Raji (cell line): ENCODE measurements at regions not wholly inside any gene's neighbourhood (a gene's known extent, or its start where the extent isn't known, plus 50 kb on each side); places are given as distances from the start of the nearest gene placed in this dataset.

Experiments used
- POLR2A ChIP-seq: IDR thresholded peaks from 2 replicates; pipeline ENCODE4 v1.6.1; 2011; ENCODE audit warnings: low read depth, low read length, control low read depth; ENCODE audit not compliant: insufficient read depth

DNA sequence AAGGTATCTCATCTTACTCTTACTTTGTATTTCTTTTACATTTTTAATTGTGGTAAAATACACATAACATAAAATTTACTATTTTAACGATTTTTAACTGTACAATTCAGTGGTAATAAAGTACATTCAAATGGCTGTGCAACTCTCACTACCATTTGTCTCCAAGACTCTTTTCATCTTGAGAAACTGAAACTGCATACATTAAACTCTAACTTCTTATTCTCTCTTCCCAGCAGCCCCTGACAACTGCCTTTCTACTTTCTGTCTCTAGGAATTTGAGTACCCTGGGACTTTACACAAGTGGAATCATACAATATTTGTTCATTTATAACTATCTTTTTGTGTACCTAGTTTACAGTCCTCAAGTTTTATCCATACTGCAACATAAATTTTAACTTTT, 725.8 kb upstream of the KIRREL3 start:
- no peak for TF ChIP-seq POLR2A

DNA sequence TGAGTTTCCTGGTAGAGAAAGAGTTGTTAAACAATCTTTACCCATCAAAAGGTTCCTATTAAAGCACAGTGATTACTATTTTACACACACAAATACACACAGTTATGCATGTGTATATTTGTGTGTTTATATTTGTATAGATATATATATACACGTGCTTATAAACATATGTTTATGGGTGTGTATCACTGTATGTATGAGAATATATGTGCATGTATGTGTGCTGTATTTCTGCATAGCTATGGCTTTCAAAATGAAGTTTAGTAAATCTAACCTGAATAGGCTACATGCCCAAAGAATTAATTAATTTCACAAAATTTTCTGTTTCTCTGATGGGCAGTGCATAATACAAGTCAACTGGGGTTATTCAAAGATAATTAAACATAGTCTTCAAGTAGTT, 723.1 kb upstream of the KIRREL3 start:
- TF ChIP-seq POLR2A = no peak

DNA sequence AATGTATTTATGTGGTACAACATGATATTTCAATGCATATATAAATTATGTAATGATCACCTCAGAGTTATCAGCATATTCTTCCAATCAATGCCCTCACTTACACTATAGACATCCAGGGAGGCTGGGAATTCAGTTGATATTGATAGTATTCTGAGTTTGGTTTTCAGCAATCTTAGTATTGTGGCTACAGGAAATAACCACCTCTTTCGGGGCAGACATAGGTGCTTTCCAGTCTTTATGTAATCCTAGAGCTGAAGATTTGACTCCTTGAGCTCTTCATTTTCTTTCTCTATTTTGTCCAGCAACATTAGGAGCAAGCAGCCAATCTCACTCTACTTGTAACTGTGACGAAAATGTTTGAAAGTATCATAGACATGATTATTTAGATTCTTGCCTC, 712.7 kb upstream of the KIRREL3 start:
- no peak for TF ChIP-seq POLR2A

DNA sequence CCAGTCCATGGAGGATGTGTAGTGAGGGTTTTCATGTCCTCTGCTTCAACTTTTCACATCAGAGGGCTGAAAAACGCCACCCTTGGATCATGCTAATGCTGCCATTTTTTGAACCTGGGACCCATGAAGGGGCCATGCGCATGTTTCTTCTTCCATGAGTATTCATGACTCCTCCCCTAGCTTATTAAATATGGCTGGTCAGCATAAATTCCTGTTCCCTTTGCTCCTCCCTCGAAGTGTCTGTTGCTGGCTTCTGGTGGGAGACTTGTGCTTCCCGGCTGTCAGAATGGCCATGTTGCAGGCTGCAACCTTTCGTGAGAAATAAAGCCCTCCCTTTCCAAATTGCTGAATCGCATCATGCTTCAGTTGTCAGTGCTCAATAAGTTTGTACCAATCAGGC, 711.2 kb upstream of the KIRREL3 start:
- TF ChIP-seq POLR2A = no peak

DNA sequence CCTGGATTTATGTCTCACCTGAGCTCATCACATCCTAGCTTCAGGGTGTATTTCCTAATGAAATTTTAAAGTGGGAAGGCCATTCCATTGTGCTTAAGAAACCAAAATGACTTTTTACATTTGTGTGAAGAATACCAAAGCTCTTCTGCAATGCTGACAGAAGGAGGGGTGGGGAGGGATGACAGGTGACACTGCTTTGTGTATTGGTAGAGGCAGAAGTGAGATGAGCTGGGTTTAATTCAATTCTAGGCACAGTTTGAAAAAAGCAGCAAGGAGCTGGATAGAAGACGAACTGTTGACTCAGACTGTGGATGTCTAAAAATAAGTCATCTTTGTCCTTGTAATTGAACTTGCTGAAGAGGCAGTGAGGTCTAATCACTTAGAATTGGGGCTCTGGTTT, 710.3 kb upstream of the KIRREL3 start:
- no peak for TF ChIP-seq POLR2A

DNA sequence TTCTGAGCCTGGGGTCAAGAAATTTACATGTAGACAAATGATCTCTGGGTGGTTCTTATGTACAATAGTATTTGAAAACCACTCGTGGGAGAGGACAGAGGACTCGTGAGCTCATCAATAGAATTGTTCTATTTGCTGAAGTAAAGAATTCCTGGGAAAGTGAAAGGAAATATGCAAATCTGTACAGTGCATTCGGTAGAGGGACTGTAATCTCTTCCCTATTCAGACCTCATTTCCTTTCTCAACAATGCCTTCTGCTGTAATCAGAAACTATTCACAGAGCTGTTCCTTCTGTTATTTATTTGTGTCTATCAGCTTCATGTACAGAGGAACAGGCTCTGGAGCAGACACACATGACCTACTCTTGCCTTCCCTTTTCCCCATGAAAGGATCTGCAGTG, 709.4 kb upstream of the KIRREL3 start:
- no peak for TF ChIP-seq POLR2A

DNA sequence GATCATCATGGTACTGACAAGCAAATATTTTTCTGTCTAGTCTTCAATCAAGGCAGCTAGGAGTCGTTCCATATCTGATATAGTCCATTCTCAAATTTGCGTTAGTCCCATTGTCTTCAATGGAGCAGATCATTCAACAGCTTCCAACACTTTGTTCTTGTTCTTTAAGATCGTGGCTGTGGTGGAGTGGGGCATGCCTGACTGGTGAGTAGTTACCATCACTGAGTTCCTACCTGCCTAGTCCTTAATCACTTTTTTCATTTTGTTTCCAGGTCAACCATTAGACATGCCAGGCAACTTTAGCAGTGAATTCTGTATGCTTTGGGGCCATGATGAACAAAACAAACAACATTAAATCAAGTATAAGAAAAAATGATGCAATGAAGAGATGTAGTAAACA, 693.1 kb upstream of the KIRREL3 start:
- TF ChIP-seq POLR2A = no peak

DNA sequence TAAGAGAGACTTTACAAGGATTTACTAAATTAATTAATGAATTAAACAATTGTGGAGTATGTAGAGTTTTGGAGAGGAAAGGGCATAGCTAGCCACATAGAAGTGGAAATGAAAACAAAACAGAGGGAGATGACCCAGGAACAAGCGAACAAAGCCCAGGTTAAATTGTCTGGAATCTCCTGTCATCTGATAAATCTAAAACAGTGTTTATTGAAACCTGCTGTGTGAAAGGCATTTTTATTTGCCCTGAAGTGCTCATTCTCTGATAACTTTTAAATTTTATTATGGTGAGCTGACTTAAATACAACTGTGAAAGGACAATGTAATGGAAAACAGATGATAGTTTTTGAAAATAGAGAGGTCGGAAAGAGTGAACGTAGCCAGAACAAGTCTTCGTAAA, 682.8 kb upstream of the KIRREL3 start:
- TF ChIP-seq POLR2A = no peak

DNA sequence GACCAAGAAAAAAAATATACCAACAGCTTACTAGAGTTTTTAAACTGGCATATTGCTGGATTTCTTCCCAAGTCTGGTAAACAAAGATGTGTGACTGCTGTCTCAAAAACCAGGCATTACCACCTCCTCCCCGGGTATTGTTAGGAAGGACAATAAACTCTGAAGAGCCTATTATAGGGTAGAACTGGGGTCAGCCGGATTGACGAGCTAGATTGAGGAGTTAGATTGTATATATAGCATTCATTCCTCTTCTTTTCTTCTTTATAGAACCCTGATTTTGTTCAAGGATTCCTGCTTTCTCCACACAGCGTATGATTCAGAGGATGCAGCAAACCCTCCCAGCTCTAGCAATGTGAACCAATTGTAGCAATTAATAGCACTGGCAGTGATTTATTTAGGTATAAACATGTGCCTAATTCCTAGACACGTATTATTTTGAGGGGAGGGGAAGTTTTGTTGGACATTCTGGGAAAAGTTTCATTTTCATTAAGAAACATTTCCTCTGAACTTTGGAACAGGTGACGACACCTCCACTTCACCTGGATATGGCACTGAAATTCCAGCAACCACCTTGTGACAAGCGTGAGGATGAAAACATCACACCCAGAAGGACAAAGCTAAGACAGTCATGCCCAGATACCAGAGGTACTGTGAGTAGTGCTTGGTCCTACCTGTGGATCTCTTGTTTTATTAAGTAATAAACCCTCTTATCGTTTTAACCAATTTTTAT, 679.4 kb upstream of the KIRREL3 start:
- no peak for TF ChIP-seq POLR2A

DNA sequence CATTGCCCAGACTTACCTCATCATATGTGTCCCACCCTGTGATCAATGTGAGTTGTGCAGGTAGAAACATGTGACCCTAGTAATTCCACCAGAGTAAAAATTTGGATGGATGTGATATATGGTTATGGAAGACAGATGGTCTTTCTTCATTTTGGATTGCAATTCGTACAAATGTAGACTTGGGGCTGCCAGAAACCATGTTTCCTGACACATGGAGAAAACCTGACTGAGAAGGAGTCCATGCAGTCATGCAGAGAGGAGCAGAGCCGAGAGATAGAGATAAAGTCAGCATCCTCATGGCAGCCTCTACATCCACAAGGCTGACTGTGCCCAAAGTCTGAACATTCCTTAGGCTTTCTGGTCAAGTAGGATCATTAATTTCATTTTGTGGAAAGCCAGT, 678.1 kb upstream of the KIRREL3 start:
- no peak for TF ChIP-seq POLR2A

DNA sequence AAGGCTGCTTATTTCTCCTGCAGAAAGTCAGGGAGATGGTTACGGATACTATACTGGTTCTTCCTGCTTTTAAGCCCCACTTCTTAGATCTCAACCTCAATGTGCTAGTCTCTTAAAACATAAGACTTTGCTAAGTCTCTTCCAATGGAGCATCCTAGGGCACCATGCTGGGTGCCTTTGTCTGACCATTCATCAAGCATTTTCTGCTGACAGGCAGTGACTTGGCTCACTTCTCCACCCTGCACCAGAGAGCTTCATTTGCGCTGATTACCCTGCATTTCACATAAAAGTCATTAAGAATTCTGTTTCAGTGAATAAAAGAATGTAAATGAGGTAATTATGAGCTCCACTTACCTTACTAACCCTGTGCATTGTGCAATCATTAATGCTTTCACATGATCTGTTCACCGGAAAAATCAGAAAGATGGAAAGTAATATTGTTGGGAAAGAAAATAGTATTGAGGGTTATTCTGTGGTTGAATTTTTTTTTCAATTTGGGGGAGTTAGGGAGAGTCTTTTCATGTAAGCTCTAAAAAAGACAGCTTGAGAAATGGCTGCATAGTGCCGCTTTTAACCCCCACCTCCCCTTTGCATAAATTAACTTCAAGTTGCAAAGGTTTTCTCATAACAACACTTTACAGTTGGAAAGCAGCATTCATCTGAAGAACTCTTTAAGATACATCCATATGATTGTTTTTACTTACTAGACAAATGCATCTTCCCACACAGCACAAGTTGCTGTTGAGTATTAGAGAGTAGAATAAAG, 677.3 kb upstream of the KIRREL3 start:
- TF ChIP-seq POLR2A = no peak

DNA sequence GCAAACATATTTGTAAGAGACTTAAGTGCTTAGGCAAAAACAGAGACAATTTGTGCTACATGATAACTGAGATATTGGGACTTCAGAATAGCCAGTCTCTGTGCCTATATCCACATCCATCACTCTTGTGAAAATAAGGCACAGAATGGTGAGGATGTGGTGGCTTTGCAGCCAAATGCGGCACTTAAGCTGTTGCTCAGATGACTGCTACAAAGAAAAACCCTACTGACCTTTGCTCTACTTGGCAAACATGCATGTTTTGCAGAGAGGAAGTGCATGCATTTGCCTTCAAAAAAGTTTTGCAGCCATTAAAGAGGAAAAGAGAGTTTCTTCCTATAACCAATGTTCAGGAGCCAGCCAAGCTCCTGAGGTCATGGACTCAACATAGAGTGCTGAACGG, 675.0 kb upstream of the KIRREL3 start:
- TF ChIP-seq POLR2A = no peak

DNA sequence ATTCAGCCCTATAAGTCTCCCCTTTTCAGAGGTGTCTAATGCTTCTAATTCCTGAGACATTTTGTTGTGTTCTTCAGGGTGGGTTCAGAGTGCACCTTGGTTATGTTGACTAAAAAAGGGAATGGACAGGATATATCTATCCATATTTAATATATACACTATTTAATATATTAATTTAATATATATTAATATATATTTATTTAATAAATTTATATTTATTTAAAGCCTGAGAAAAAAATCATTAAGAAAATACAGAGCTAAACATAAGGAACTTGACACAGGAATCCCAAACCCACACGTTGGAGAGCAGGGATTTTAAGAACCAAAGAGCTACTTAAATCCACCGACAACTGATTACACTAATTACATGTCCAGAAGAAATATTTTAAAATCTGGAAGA, 674.2 kb upstream of the KIRREL3 start:
- TF ChIP-seq POLR2A = no peak

DNA sequence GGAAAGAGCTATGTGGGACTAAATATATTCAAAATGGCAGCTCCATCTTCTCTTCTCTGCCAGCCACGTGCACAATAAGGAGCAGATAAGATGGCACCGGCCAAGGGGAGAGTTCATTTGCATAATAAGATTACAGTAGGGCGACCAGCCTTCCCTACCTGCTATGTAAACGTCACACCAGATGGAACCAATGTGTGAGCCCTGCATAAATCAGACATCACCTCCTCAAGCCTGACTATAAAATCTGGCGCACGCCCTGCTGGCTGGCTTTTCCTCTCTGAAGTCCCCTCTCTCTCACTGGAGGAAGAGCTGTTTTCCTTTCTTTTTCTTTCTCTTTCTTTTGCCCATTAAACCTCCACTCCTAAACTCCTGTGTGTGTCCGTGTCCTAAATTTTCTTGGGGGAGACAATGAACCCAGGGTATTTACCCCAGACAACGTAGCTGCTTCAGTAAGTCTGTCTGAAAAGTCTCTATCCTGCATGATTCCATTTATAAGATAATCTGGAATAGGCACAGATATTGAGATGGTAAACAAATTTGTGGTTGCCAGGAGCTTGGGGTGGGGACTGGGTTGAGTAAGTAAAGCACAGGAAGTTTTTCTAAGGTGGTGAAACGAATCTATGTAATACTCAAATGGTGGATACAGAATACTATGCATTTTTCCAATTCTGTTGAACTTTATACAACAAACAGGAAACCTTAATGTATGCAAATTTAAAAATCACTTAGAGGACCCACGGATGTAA, 670.0 kb upstream of the KIRREL3 start:
- TF ChIP-seq POLR2A = no peak

DNA sequence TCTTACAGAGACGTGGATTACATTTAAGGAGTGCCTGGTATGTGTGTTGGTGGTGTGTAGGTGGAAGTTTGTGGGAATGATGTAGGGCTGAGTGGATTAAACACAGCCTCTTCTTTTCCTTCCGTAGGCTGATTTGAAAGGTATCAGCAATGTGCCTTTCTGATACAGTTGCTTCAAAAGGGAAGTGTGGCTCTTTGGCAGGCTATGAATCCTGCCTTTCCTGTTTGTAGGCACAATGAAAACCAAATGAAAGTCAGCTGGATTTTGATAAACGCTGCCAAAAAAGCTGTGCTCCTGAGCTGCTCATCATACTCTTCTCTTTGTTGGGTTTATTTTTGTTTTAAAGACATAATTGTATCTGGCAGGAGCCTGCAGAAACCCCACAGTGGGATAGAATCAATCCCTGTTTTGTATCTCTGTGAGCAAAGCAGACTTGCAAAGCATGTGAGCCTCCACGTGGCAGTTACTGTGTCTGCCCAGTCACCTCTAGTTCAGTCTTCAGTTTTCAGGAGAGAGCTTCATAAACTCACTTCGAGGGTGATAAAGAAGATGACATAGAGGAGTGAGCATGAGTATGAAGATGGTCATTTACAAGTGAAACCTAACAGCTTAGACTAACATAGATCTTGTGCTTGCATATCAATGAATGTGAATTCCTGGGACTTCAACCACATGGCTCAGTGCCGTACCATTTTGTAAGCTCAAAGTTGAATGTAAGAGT, 655.7 kb upstream of the KIRREL3 start:
- no peak for TF ChIP-seq POLR2A

DNA sequence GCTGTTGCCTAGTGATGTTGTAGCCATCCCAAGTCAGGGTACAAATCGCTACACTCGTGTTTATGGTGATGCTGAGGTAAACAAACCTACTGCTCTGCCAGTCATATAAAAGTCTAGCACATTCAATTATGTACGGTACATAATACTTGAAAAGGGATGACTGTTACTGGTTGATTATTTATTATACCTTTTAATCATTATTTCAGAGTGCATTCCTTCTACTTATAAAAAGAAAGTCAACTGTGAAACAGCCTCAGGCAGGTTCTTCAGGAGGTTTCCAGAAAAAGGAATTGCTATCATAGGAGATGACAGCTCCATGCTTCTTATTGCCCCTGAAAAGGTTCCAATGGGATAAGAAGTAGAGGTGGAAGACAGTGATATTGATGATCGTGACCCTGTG, 652.5 kb upstream of the KIRREL3 start:
- TF ChIP-seq POLR2A = no peak

DNA sequence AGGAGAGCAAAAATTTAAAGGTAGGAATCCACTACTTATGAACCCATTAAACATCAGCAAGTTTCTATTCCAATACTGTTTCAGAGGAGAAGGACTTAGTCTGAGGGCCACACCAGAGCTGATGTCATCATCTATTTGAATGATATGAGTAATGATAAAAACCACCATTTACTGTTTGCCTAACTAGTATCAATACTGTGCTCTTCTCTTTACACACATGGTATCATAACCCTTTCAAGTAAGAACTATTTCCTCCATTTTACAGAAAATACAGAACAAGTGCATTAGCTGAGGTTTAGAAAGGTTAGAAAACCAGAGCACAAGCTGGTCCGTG, 651.3 kb upstream of the KIRREL3 start:
- TF ChIP-seq POLR2A = no peak
